ENCODE measurements at regions not wholly inside any gene's neighbourhood (a gene's known extent, or its start where the extent isn't known, plus 50 kb on each side); places are given as distances from the start of the nearest gene placed in this dataset.

DNA sequence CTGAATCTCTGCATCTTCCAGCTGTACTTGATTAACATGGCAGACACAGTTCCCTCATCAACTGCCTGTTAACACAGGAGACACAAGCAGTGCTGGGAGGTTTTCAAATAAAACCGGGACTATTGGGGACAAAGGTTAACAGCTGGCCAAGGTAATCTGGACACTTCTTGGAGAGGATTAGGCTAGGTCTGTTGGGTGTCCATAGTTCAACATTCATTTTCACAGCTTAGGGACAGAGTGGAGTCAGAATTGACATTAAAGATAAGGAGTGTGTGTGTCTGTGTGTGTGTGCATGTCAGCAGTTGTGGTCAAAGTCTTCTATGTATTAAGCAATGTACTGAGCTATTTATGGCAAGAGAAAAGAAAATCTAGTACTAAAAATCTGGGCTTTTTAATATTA is 216.2 kb downstream of the MED10 start:
- TF ChIP-seq SPI1 (IDR thresholded peaks at IDR 0.05; ENCODE audit: borderline replicate concordance, low read depth) (no peak), POLR2AphosphoS5 (IDR thresholded peaks at IDR 0.05; ENCODE audit: low read depth) (no peak), GABPA (IDR thresholded peaks at IDR 0.05; ENCODE audit: low read depth) (no peak)
- TF ChIP-seq, protein P1, sequence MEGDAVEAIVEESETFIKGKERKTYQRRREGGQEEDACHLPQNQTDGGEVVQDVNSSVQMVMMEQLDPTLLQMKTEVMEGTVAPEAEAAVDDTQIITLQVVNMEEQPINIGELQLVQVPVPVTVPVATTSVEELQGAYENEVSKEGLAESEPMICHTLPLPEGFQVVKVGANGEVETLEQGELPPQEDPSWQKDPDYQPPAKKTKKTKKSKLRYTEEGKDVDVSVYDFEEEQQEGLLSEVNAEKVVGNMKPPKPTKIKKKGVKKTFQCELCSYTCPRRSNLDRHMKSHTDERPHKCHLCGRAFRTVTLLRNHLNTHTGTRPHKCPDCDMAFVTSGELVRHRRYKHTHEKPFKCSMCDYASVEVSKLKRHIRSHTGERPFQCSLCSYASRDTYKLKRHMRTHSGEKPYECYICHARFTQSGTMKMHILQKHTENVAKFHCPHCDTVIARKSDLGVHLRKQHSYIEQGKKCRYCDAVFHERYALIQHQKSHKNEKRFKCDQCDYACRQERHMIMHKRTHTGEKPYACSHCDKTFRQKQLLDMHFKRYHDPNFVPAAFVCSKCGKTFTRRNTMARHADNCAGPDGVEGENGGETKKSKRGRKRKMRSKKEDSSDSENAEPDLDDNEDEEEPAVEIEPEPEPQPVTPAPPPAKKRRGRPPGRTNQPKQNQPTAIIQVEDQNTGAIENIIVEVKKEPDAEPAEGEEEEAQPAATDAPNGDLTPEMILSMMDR (IDR thresholded peaks at IDR 0.05; ENCODE audit: insufficient read depth, low read length), result no peak
- TF ChIP-seq, protein P2, sequence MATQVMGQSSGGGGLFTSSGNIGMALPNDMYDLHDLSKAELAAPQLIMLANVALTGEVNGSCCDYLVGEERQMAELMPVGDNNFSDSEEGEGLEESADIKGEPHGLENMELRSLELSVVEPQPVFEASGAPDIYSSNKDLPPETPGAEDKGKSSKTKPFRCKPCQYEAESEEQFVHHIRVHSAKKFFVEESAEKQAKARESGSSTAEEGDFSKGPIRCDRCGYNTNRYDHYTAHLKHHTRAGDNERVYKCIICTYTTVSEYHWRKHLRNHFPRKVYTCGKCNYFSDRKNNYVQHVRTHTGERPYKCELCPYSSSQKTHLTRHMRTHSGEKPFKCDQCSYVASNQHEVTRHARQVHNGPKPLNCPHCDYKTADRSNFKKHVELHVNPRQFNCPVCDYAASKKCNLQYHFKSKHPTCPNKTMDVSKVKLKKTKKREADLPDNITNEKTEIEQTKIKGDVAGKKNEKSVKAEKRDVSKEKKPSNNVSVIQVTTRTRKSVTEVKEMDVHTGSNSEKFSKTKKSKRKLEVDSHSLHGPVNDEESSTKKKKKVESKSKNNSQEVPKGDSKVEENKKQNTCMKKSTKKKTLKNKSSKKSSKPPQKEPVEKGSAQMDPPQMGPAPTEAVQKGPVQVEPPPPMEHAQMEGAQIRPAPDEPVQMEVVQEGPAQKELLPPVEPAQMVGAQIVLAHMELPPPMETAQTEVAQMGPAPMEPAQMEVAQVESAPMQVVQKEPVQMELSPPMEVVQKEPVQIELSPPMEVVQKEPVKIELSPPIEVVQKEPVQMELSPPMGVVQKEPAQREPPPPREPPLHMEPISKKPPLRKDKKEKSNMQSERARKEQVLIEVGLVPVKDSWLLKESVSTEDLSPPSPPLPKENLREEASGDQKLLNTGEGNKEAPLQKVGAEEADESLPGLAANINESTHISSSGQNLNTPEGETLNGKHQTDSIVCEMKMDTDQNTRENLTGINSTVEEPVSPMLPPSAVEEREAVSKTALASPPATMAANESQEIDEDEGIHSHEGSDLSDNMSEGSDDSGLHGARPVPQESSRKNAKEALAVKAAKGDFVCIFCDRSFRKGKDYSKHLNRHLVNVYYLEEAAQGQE (IDR thresholded peaks at IDR 0.05; ENCODE audit: insufficient replicate concordance, low read depth), result no peak

All from HL-60 (cell line).